HCT116 (cell line): ENCODE measurements at regions not wholly inside any gene's neighbourhood (a gene's known extent, or its start where the extent isn't known, plus 50 kb on each side); places are given as distances from the start of the nearest gene placed in this dataset.

ENCODE experiments used
- ATAC-seq: fragments of 200-7000 bp; cut with Tn5 transposase; 2 replicates; pipeline ENCODE4 v1.9.1; 2020; ENCODE audit warnings: mild to moderate bottlenecking, moderate library complexity
- BruUV-seq: library from RNA; stranded (reverse); fragments of 400-500 nt; replicated peaks from 2 replicates; lab custom pipeline; 2021; lab: Mats Ljungman, UMichigan
- CTCF ChIA-PET: fragments of 300-600 bp; sonication (Branson Sonifier 250); formaldehyde crosslinking; loops from one replicate; lab custom pipeline; 2021; ENCODE audit warnings: antibody characterized with exemption; lab: Charles Lee
- POLR2A ChIA-PET: fragments of 300-600, 350-600 bp; sonication (Branson Sonifier 250); formaldehyde crosslinking; loops from one replicate; lab custom pipeline; 2021; ENCODE audit warnings: antibody characterized with exemption; lab: Charles Lee
- RAD21 ChIA-PET, 2 experiments: fragments of 300-600 bp; sonication (Branson Sonifier 250); formaldehyde crosslinking; loops; one replicate each; lab custom pipeline; 2023; ENCODE audit warnings: low total read pairs in 2 of 2; ENCODE audit not compliant: uncharacterized antibody in 2 of 2, unreplicated experiment in 2 of 2, low non-redundant PET in 1 of 2; lab: Charles Lee
- DNase-seq: peaks from one replicate; pipeline ENCODE4 v3.0.0-alpha.2; 2010; ENCODE audit warnings: low read depth, low spot score
- H2AFZ ChIP-seq: fragments of 200-600 bp; shearing (Covaris generic), sonication (generic); 2 replicates; pipeline ENCODE4 v1.6.1; 2017; ENCODE audit warnings: low read depth, mixed run types, mixed read lengths, antibody characterized with exemption, low read length; ENCODE audit not compliant: poor library complexity, severe bottlenecking
- H3K27ac ChIP-seq: 2 replicates; pipeline ENCODE4 v1.5.1; 2012; ENCODE audit warnings: low read depth, low read length
- H3K27me3 ChIP-seq: fragments of 200-600 bp; sonication (generic); 2 replicates; pipeline ENCODE4 v1.6.1; 2016; ENCODE audit warnings: mixed run types, low read length, mixed read lengths; ENCODE audit not compliant: insufficient read depth
- H3K36me3 ChIP-seq, 2 experiments: fragments of 200-500 bp in 1 of 2; fragments of 200-600 bp in 1 of 2; sonication (Bioruptor generic) in 1 of 2; sonication (generic) in 1 of 2; 2 replicates each; pipeline versions ENCODE4 v1.5.1 to v1.6.1; 2014 to 2016; ENCODE audit warnings: low read length in 2 of 2, inconsistent platforms in 1 of 2, mixed read lengths in 1 of 2, mixed run types in 1 of 2; ENCODE audit not compliant: insufficient read depth in 2 of 2, control insufficient read depth in 1 of 2
- H3K4me1 ChIP-seq, 2 experiments: fragments of 200-600 bp in 1 of 2; sonication (generic) in 1 of 2; 2 replicates each; pipeline versions ENCODE4 v1.5.1 to v1.6.1; 2012 to 2017; ENCODE audit warnings: low read length in 2 of 2, inconsistent platforms in 1 of 2, mild to moderate bottlenecking in 1 of 2, mixed read lengths in 1 of 2, mixed run types in 1 of 2, moderate library complexity in 1 of 2; ENCODE audit not compliant: insufficient read depth in 2 of 2, control insufficient read depth in 1 of 2
- H3K4me2 ChIP-seq: fragments of 200-600 bp; sonication (generic); 2 replicates; pipeline ENCODE4 v1.6.1; 2017; ENCODE audit warnings: mixed run types, low read length, mixed read lengths
- H3K4me3 ChIP-seq, 2 experiments: fragments of 200-600 bp in 1 of 2; sonication (generic) in 1 of 2; replicated peaks in 1 of 2; 2 replicates each; pipeline ENCODE4 v1.5.1; 2011 to 2016; ENCODE audit warnings: low read length in 2 of 2, control low read depth in 1 of 2, low read depth in 1 of 2, mild to moderate bottlenecking in 1 of 2, mixed read lengths in 1 of 2, mixed run types in 1 of 2
- H3K79me2 ChIP-seq: fragments of 200-600 bp; sonication (generic); 2 replicates; pipeline ENCODE4 v1.6.1; 2017; ENCODE audit warnings: mild to moderate bottlenecking, mixed run types, low read length, moderate library complexity, mixed read lengths; ENCODE audit not compliant: insufficient read depth
- H3K9ac ChIP-seq: fragments of 200-600 bp; sonication (generic); 2 replicates; pipeline ENCODE4 v1.6.1; 2016; ENCODE audit warnings: low read length, mixed read lengths
- H3K9me2 ChIP-seq: fragments of 200-600 bp; sonication (generic), shearing (Covaris generic); 2 replicates; pipeline ENCODE4 v1.6.1; 2017; ENCODE audit warnings: mixed run types, mild to moderate bottlenecking, moderate library complexity; ENCODE audit not compliant: insufficient read depth
- H3K9me3 ChIP-seq, 2 experiments: fragments of 200-500 bp in 1 of 2; fragments of 200-600 bp in 1 of 2; sonication (Bioruptor generic) in 1 of 2; sonication (generic) in 1 of 2; 2 replicates each; pipeline ENCODE4 v1.6.1; 2014 to 2017; ENCODE audit warnings: low read length in 2 of 2, mixed read lengths in 2 of 2, inconsistent platforms in 1 of 2, low read depth in 1 of 2, mild to moderate bottlenecking in 1 of 2, mixed run types in 1 of 2, moderate library complexity in 1 of 2; ENCODE audit not compliant: control insufficient read depth in 1 of 2, insufficient read depth in 1 of 2
- H4K20me1 ChIP-seq: fragments of 200-600 bp; sonication (generic), shearing (Covaris generic); 2 replicates; pipeline ENCODE4 v1.6.1; 2017; ENCODE audit warnings: mixed run types, mild to moderate bottlenecking, moderate library complexity; ENCODE audit not compliant: insufficient read depth
- CTCF ChIP-seq, 3 experiments: fragments of 200-600 bp in 1 of 3; sonication (generic) in 1 of 3; IDR thresholded peaks in 2 of 3; conservative IDR thresholded peaks in 1 of 3; 2 replicates each; pipeline ENCODE4 v1.5.1; 2012 to 2017; ENCODE audit warnings: low read depth in 2 of 3, low read length in 2 of 3, antibody characterized with exemption in 1 of 3, borderline replicate concordance in 1 of 3, control low read depth in 1 of 3, mild to moderate bottlenecking in 1 of 3, mixed read lengths in 1 of 3, mixed run types in 1 of 3, moderate library complexity in 1 of 3; ENCODE audit not compliant: insufficient read depth in 1 of 3
- ELF1 ChIP-seq: IDR thresholded peaks from 2 replicates; pipeline ENCODE4 v1.6.1; 2012; ENCODE audit warnings: low read depth, borderline replicate concordance
- EZH2phosphoT487 ChIP-seq: fragments of 200-600 bp; IDR thresholded peaks from 2 replicates; pipeline ENCODE4 v1.6.1; 2018; ENCODE audit warnings: antibody characterized with exemption, borderline replicate concordance
- JUND ChIP-seq: IDR thresholded peaks from 2 replicates; pipeline ENCODE4 v1.6.1; 2012
- POLR2AphosphoS5 ChIP-seq: IDR thresholded peaks from 2 replicates; pipeline ENCODE4 v1.6.1; 2011; ENCODE audit warnings: mild to moderate bottlenecking, low read depth, low read length, moderate library complexity
- REST ChIP-seq: IDR thresholded peaks from 2 replicates; pipeline ENCODE4 v1.6.1; 2012; ENCODE audit warnings: low read depth
- ZBTB33 ChIP-seq: IDR thresholded peaks from 2 replicates; pipeline ENCODE4 v1.6.1; 2011; ENCODE audit warnings: mild to moderate bottlenecking, low read length, moderate library complexity; ENCODE audit not compliant: insufficient replicate concordance; ENCODE audit errors: extremely low read depth
- ZNF274 ChIP-seq: fragments of 200-500 bp; sonication (Bioruptor generic); IDR thresholded peaks from 2 replicates; pipeline ENCODE4 v1.6.1; 2014; ENCODE audit warnings: mild to moderate bottlenecking, low read depth, low read length, inconsistent platforms
- intact Hi-C: fragments of 100-400 bp; cut with micrococcal nuclease; formaldehyde crosslinking; loops from 2 replicates; pipeline ENCODE4 v1.10.0; 2022

- no peaks in the 10 kb centered on the region for H3K9me2 ChIP-seq
- no TSS peak for BruUV-seq
- H3K36me3 ChIP-seq = no peaks in the 10 kb centered on the region
- H3K79me2 ChIP-seq = no peaks in the 10 kb centered on the region
- RAD21 ChIA-PET = no interaction called here
- no peaks in the 10 kb centered on the region; a peak in 2 of 4 replicates for H3K9me3 ChIP-seq
- H4K20me1 ChIP-seq = no peaks in the 10 kb centered on the region
- no peaks in the 10 kb centered on the region for H3K4me1 ChIP-seq
- H3K4me2 ChIP-seq = no peak overlapping the region
- CTCF ChIA-PET = no interaction called here
- ATAC-seq (no peak), DNase-seq (no peak)
- no peak overlapping the region for H3K9ac ChIP-seq
- TF ChIP-seq ZNF274 (no peak), JUND (no peak), POLR2AphosphoS5 (no peak), EZH2phosphoT487 (no peak), ZBTB33 (no peak), REST (no peak), ELF1 (no peak), CTCF (IDR thresholded peaks at IDR 0.05 in 2 of 3, conservative IDR thresholded peaks at IDR 0.05 in 1 of 3; ENCODE audit: borderline replicate concordance in 1 of 3, insufficient read depth in 1 of 3, low read depth in 2 of 3, low read length in 2 of 3) (no peak)
- POLR2A ChIA-PET = no interaction called here
- no peak overlapping the region for H3K27ac ChIP-seq
- no peak overlapping the region for H3K4me3 ChIP-seq
- intact Hi-C loops = no loop called here
- H2AFZ ChIP-seq = no peak overlapping the region
- H3K27me3 ChIP-seq = no peaks in the 10 kb centered on the region
Observed at GRCh38 chr2:59250307-59250677, 1009.2 kb upstream of the FANCL start.
